GM20000 (cell line): ENCODE measurements at regions not wholly inside any gene's neighbourhood (a gene's known extent, or its start where the extent isn't known, plus 50 kb on each side); places are given as distances from the start of the nearest gene placed in this dataset.
"Not testable (repeated sequence)": the region's sequence is repeated elsewhere in the genome, so short reads cannot be mapped to it uniquely, and the experiment has no call there.

Source experiments
- DNase-seq: peaks from one replicate; pipeline ENCODE4 v3.0.0; 2012; ENCODE audit warnings: low spot score
- CTCF ChIP-seq: IDR thresholded peaks from 2 replicates; pipeline ENCODE4 v1.5.1; 2012; ENCODE audit warnings: mild to moderate bottlenecking, control low read depth; ENCODE audit errors: extremely low read depth, missing control alignments

- DNase-seq, result no peak
- TF ChIP-seq CTCF, result no peak
These were observed 132.6 kb downstream of the GLUD2 start for GRCh38 chrX:121179972-121180371.

DNA sequence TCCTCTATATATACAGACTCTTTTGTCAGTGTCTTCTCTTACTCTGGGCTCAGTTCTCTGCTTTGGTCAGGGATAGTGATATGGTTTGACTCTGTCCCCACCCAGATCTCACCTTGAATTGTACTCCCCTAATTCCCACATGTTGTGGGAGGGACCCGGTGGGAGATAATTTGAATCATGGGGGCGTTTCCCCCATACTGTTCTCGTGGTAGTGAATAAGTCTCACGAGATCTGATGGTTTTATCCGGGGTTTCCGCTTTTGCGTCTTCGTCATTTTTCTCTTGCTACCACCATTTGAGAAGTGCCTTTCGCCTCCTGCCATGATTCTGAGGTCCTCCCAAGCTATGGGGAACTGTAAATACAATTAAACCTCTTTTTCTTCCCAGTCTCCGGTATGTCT lies 144.4 kb downstream of the GLUD2 start:
- no peak for TF ChIP-seq CTCF
- no peak for DNase-seq

GRCh38 chrX:121195719-121196118 lies 148.3 kb downstream of the GLUD2 start:
- no peak for DNase-seq
- no peak for TF ChIP-seq CTCF

GRCh38 chrX:121196872-121197444 lies 149.5 kb downstream of the GLUD2 start:
- DNase-seq, result not testable (repeated sequence)

- no peak for TF ChIP-seq CTCF
These were observed 161.2 kb downstream of the GLUD2 start for GRCh38 chrX:121208563-121208962.

GRCh38 chrX:121216641-121217374 lies 169.4 kb downstream of the GLUD2 start:
- DNase-seq, result no peak
- no peak for TF ChIP-seq CTCF

More at GRCh38 chrX:121208563-121208962, 161.2 kb downstream of the GLUD2 start:
- no peak for DNase-seq

GRCh38 chrX:121221322-121221977 lies 174.0 kb downstream of the GLUD2 start:
- no peak for TF ChIP-seq CTCF
- no peak for DNase-seq
